HG02798 (cell line): ENCODE measurements at regions not wholly inside any gene's neighbourhood (a gene's known extent, or its start where the extent isn't known, plus 50 kb on each side); places are given as distances from the start of the nearest gene placed in this dataset.
"Not testable (repeated sequence)": the region's sequence is repeated elsewhere in the genome, so short reads cannot be mapped to it uniquely, and the experiment has no call there.

ENCODE experiments used
- ATAC-seq: cut with Tn5 transposase; IDR thresholded peaks from one replicate; pipeline ENCODE4 v1.9.1; 2021; ENCODE audit warnings: mild to moderate bottlenecking; ENCODE audit not compliant: unreplicated experiment, poor library complexity

- no peak for ATAC-seq
These were observed 97.8 kb upstream of the OGFRL1 start for GRCh38 chr6:71190809-71191208.

DNA sequence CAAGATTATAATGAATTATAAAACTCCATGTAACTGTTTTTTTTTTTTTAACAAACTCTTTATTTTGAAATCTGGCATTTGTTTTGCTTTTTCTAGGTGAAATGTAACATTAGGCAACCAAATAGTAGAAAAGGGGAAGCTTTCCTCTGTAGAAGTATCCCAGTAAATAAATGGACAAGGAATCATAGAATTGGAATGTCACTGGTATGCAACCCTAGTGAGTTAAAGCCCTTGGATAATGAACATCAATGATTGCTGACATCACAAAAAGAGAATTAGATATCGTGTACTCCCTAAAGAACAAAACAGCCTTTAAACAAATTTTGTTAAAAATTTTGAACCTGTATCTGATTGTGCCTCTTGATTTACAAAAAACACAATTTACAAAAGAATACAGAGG lies 93.9 kb upstream of the OGFRL1 start:
- ATAC-seq = no peak

DNA sequence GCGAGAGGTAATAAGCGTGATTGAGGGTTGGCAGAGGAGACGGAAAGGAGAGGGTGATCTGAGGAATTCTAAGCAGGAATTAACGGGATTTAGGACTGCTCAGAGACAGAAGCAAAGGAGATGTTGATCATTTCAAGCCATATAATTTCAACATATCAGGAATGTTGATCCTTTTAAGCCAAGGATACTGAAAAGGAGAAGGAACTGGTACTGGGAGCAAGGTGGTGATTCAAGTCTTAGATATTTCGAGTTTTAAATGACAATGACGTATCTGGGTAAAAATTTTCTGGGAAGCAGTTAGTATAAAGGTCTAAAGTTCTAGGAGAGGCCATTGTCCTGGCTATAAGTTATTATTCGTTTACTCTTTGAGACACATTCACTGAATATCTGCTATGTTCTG lies 91.3 kb upstream of the OGFRL1 start:
- no peak for ATAC-seq

GRCh38 chr6:71197780-71198179 lies 90.8 kb upstream of the OGFRL1 start:
- ATAC-seq = no peak

GRCh38 chr6:71198908-71199307 lies 89.7 kb upstream of the OGFRL1 start:
- no peak for ATAC-seq

GRCh38 chr6:71199736-71200135 lies 88.9 kb upstream of the OGFRL1 start:
- no peak for ATAC-seq

GRCh38 chr6:71203206-71203605 lies 85.4 kb upstream of the OGFRL1 start:
- ATAC-seq = no peak

DNA sequence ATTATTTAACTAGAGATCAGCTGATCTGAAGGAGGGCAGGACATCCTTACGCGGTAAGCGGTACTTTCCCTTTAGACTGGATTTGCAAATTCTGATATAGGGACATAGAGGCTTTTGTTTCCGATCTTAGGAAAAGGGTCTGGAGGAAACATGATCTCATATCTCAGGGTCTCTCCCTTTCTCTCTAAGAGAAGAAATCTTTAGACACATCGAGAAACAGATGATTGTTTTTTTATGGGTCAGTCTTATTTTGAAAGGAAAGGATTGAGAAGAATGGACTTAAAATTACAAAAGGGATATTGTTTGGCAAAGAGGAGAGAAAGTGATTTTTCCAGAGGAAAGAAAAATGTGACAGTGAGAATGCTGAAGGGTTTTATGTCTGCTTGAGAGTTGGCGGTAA lies 83.9 kb upstream of the OGFRL1 start:
- no peak for ATAC-seq

DNA sequence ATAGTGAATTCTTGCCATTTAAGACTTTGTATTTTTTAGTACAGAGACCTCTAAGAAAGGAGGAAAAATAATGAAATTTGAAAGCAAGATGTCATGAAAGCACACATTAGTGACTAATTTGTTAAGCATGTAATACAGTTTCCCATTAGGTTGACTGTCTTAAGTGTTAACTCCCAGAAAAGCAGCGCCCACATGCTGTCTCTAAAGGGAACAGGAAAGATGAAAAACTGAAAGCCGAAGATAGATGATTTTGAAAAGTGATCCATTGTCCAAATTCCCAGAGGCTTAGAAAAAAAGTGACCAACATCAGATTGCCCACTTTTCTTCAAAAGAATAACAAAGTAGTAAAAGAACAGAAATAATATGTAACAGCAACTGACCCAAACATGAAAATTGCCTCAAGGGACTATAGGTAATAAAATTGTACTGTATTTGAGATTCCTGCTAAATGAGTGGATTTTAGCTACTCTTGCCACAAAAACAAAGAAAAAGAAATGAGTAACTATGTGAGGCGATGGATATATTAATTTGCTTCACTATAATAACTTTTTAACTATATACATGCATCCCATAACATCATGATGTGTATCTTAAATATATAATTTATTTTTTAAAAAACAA lies 83.2 kb upstream of the OGFRL1 start:
- ATAC-seq = no peak

- no peak for ATAC-seq
These were observed 82.5 kb upstream of the OGFRL1 start for GRCh38 chr6:71206089-71206488.

GRCh38 chr6:71209206-71209605 lies 79.4 kb upstream of the OGFRL1 start:
- no peak for ATAC-seq

DNA sequence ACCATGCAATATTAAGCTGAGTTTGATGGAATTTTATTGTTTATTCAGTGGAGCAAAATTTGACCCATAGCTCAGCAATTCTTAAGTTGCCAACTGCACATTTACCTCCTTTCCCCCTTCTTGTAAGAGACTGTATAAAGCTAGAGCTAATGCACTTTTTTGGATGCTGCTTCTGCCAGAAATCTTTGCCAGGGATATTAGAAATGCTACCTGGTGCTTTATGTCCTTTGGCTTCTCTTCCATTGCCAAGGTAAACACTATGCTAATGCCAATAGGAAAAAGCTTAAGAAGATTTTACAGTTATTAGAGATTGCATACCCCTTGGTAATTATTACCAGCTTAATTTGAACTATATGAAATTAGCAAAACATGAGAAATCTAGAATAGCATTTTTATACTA lies 79.0 kb upstream of the OGFRL1 start:
- no peak for ATAC-seq

DNA sequence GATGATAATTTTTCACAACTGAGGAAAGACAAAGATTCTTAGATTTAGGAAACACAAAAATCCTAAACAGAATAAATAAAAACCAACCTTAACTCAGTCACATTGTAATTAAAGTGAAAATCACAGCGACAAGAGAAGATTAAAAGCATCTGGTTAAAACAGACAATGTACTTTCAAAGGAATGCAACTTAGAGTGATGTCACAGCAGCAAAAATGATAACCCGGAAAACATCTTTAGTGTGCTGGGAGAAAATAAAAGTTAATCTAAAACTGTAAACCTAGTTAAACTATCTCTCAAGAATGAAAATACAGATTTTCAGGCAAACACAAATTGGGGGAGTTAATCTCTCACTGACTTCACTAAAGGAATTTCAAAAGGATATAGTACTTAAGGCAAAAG lies 76.8 kb upstream of the OGFRL1 start:
- no peak for ATAC-seq

GRCh38 chr6:71220466-71220865 lies 68.1 kb upstream of the OGFRL1 start:
- no peak for ATAC-seq

DNA sequence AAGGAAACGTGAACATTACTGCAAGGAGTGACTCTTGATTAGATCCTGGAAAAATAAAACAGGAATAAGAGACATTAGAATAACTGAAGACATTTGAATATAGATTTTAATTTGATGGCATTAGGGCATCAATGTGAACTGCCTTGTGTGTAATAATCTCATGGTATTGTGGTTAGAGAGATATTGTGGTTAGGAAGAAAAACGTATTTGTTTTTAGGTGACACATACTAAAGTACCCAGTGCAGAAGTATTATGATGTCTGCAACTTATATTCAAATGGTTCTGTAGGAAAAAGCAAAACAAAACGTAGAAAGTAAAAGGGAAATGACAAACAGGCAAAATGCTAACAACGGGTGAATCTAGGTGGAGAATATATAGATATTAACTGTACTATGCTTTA lies 65.9 kb upstream of the OGFRL1 start:
- ATAC-seq = no peak

DNA sequence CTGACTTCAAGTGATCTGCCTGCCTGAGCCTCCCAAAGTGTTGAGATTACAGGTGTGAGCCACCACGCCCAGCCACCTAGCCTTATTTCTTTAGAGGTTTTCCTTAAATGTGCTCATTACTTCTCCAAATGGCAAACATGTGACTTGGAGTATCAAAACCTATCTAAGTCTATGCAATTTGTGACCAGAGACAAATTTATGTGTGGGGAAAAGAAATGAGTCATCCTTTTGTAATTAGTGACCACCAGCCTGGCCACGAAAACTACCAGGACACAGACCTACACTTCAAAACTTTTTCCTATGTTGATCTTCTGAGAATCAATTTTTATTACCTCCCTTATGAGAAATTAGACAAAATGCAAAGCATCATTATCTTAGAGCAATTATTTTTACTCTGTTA lies 64.6 kb upstream of the OGFRL1 start:
- ATAC-seq = no peak

- ATAC-seq = no peak
These were observed 62.5 kb upstream of the OGFRL1 start for GRCh38 chr6:71226151-71226550.

DNA sequence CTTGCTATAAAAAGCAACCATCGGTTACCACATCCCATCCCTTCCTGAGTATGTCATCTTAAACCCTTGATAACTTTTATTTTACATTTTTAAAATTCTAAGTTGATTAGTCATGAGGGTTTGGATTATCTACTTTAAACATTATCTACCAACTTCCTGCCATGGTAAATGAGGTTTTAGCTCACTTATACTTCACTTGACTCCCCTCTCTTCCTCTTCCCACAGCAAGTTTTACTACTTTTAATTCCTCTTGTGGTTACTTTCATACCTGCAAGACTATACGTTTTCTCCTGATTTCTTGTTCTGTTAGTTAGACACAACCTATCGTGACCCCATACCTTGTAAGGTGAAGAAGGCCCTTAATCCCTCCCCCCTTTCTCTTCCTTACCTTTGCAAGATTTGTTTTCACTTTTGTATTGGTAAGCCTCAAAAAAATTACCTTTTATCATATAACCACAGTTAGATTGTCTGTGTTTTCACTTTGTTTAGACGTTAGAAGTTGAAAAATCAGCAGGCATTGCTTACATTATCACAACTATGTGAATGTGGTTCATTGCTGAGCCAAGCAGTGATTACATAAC lies 60.1 kb upstream of the OGFRL1 start:
- no peak for ATAC-seq

DNA sequence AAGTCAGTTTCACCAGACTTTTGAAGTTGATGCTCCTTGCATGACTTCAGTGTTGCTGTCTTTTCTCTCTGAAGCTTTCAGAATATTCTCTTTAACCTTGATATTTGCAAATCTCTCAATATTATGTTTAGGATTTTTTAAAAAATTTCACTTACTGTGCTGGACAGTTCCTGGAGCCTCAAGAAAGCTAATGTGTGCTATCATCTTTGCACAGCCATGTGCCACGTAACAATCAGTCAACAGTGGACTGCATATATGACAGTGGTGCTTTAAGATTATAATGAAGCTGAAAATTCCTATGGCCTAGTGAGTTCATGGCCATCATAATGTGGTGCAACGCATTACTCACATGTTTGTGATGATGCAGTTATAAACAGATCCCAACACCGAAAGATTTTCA lies 59.1 kb upstream of the OGFRL1 start:
- ATAC-seq = no peak

DNA sequence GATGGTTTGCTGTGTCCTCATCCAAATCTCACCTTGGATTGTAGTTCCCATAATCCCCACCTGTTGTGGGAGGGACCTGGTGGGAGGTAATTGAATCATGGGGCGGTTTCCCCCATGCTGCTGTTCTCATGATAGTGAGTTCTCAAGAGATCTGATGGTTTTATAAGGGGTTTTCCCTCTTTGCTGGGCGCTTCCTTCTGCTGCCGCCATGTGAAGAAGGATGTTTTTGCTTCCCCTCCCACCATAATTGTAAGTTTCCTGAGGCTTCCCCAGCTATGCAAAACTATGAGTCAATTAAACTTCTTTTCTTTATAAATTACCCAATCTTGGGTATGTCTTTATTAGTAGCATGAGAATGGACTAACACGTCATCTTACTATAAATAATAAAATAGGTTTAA lies 55.7 kb upstream of the OGFRL1 start:
- not testable (repeated sequence) for ATAC-seq

- ATAC-seq = no peak
These were observed 51.6 kb upstream of the OGFRL1 start for GRCh38 chr6:71236926-71237434.

DNA sequence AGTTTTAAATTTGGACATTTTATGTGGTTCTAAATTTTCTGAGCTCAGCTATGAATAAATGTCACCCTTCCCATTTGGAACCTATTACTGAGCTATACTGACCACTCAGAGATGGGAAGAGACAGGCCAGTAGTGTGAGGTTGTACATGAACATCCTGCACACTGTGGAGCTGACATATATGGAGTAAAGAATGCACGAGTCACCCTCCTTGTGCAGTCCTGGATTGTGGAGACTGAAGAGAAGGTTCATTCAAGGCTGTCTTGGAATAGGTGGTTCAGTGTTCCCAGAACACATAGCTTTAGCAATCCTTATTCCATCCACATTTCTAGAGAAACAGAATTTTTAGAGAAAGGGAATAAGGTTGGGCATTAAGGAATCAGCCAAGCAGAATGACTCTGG lies 50.3 kb upstream of the OGFRL1 start:
- no peak for ATAC-seq
